Body of pancreas (tissue), 4 donors: ENCODE measurements at regions not wholly inside any gene's neighbourhood (a gene's known extent, or its start where the extent isn't known, plus 50 kb on each side); places are given as distances from the start of the nearest gene placed in this dataset.

Source experiments
- POLR2A ChIP-seq, 3 donors: fragments of 450-650 bp; IDR thresholded peaks; one replicate each; pipeline ENCODE4 v1.6.1; 2016; ENCODE audit warnings: antibody characterized with exemption in 3 of 3, mild to moderate bottlenecking in 2 of 3
- TF ChIP-seq, protein P1 (sequence below), 7 experiments: fragments of 450-650 bp in 4 of 7; fragments of 200-600 bp in 3 of 7; sonication (generic) in 3 of 7; IDR thresholded peaks; one replicate each; pipeline ENCODE4 v1.5.1; 2016 to 2019; ENCODE audit warnings: antibody characterized with exemption in 7 of 7

DNA sequence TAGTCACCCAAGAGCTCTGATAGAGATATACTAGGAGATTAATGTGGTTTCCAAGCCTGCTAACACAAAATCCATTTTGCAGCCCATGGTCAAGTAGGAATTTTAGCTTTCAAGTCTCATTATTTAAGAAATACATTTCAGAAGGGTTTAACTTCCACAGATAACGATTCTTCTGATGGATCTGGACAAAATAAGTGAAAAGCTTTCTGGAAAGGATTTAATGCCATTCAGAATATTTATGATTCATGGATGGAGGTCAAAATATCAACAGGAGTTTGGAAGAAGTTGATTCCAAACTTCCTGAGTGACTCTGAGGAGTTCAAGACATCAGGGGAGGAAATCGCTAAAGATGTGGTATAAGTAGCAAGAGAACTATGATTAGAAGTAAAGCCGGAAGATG is 214.6 kb downstream of the ATXN7L3B start:
- TF ChIP-seq, protein P1, sequence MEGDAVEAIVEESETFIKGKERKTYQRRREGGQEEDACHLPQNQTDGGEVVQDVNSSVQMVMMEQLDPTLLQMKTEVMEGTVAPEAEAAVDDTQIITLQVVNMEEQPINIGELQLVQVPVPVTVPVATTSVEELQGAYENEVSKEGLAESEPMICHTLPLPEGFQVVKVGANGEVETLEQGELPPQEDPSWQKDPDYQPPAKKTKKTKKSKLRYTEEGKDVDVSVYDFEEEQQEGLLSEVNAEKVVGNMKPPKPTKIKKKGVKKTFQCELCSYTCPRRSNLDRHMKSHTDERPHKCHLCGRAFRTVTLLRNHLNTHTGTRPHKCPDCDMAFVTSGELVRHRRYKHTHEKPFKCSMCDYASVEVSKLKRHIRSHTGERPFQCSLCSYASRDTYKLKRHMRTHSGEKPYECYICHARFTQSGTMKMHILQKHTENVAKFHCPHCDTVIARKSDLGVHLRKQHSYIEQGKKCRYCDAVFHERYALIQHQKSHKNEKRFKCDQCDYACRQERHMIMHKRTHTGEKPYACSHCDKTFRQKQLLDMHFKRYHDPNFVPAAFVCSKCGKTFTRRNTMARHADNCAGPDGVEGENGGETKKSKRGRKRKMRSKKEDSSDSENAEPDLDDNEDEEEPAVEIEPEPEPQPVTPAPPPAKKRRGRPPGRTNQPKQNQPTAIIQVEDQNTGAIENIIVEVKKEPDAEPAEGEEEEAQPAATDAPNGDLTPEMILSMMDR (IDR thresholded peaks at IDR 0.05): no peak
- no peak for TF ChIP-seq POLR2A (IDR thresholded peaks at IDR 0.05)
